Upper lobe of right lung (tissue), 1 donor: ENCODE measurements at regions not wholly inside any gene's neighbourhood (a gene's known extent, or its start where the extent isn't known, plus 50 kb on each side); places are given as distances from the start of the nearest gene placed in this dataset.

Source experiments
- ATAC-seq: fragments of 200-7000 bp; cut with Tn5 transposase; one replicate; pipeline ENCODE4 v1.9.1; 2020; ENCODE audit warnings: mild to moderate bottlenecking, moderate library complexity
- DNase-seq: peaks from one replicate; pipeline ENCODE4 v3.0.0-alpha.2; 2020
- H3K27ac ChIP-seq: fragments of 200-600 bp; one replicate; pipeline ENCODE4 v1.8.0; 2022
- H3K27me3 ChIP-seq: fragments of 200-600 bp; one replicate; pipeline ENCODE4 v1.8.0; 2022; ENCODE audit warnings: mild to moderate bottlenecking
- H3K36me3 ChIP-seq: fragments of 200-600 bp; one replicate; pipeline ENCODE4 v1.8.0; 2022
- H3K4me1 ChIP-seq: fragments of 200-600 bp; one replicate; pipeline ENCODE4 v1.8.0; 2022
- H3K4me3 ChIP-seq: fragments of 200-600 bp; one replicate; pipeline ENCODE4 v1.8.0; 2022; ENCODE audit warnings: mild to moderate bottlenecking
- H3K9me3 ChIP-seq: fragments of 200-600 bp; one replicate; pipeline ENCODE4 v1.8.0; 2022
- intact Hi-C: fragments of 100-400 bp; cut with DNase I; formaldehyde crosslinking; loops from one replicate; pipeline ENCODE4 v1.11.0; 2022
- TF ChIP-seq, protein P1 (sequence below): fragments of 200-600 bp; IDR thresholded peaks from one replicate; pipeline ENCODE4 v1.8.0; 2022; ENCODE audit warnings: antibody characterized with exemption
- donor health status: DM: no; HTN: yes; CAD: no; lungs with severe emphysema.

DNA sequence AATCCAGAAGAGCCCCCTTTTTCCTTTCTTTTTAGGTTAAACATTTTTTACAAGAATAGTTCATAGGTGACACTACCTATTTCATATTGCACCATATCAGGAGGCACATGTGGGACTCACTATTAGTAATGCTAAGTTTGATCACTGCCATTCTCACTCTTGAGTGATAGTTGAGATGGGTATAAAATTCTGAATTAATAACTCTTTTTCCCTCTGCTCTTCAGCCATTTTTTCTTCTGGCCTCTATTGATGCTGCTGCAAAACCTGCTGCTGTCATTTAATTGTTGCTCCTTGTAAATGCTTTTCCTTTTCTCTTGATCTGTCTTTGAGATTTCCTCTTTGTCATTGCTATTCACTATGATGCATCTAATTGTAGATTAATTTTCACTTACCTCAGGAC is 482.0 kb downstream of the MID1IP1 start:
- no peaks in the 10 kb centered on the region for H3K36me3 ChIP-seq
- H3K27me3 ChIP-seq = no peaks in the 10 kb centered on the region
- no peak for DNase-seq
- peaks cover 3% of the 10 kb centered on the region for H3K9me3 ChIP-seq
- no peak overlapping the region for H3K4me3 ChIP-seq
- no peak overlapping the region for H3K27ac ChIP-seq
- intact Hi-C loops = no loop called here
- H3K4me1 ChIP-seq = no peaks in the 10 kb centered on the region
- no peak for ATAC-seq
- TF ChIP-seq, protein P1, sequence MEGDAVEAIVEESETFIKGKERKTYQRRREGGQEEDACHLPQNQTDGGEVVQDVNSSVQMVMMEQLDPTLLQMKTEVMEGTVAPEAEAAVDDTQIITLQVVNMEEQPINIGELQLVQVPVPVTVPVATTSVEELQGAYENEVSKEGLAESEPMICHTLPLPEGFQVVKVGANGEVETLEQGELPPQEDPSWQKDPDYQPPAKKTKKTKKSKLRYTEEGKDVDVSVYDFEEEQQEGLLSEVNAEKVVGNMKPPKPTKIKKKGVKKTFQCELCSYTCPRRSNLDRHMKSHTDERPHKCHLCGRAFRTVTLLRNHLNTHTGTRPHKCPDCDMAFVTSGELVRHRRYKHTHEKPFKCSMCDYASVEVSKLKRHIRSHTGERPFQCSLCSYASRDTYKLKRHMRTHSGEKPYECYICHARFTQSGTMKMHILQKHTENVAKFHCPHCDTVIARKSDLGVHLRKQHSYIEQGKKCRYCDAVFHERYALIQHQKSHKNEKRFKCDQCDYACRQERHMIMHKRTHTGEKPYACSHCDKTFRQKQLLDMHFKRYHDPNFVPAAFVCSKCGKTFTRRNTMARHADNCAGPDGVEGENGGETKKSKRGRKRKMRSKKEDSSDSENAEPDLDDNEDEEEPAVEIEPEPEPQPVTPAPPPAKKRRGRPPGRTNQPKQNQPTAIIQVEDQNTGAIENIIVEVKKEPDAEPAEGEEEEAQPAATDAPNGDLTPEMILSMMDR = no peak

DNA sequence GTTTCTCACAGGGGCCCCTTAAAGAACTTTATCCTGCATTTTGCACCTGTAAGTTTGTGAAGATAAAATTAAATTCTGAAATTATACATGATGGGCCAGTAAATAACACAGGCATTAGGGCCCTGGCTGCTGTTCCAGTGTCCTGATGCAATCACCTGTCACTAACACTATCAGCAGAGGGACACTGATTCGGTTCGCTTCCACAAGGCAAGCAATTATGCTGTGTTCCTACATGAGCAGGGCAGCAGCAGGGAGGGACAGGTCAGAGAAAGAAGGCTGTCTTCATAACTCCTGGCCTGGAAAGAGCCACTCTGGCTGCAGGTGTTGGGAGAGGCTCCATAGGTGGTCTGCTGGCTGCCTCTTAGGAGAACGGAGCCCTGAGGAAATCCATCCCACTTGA is 487.3 kb downstream of the MID1IP1 start:
- no peaks in the 10 kb centered on the region for H3K36me3 ChIP-seq
- H3K27ac ChIP-seq = no peak overlapping the region
- intact Hi-C loops = no loop called here
- H3K9me3 ChIP-seq = no peaks in the 10 kb centered on the region
- no peak for ATAC-seq
- no peaks in the 10 kb centered on the region for H3K27me3 ChIP-seq
- TF ChIP-seq, protein P1 = no peak
- H3K4me3 ChIP-seq = no peak overlapping the region
- no peak for DNase-seq
- no peaks in the 10 kb centered on the region for H3K4me1 ChIP-seq

DNA sequence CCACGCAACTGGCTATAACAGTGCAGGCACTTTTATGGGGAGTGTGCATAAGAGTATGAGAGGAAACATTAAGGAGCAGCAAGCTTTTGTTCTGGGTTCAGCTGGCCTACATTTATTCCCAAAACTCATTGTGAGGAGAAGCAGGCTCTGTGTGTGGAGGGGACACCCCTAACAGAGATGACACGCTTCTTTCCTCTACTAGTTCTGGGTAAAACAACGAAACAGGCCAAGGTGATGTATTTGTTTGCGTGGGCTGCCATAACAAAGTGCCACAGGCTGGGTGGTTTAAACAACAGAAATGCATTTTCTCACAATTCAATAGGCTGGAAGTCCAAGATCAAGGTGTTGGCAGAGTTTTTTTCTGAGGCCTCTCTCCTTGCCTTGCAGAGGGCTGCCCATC is 488.6 kb downstream of the MID1IP1 start:
- Histone ChIP-seq H3K27me3 (no peaks in the 10 kb centered on the region), H3K4me3 (no peak overlapping the region), H3K36me3 (no peaks in the 10 kb centered on the region), H3K27ac (no peak overlapping the region), H3K4me1 (no peaks in the 10 kb centered on the region), H3K9me3 (no peaks in the 10 kb centered on the region)
- ATAC-seq (no peak), DNase-seq (no peak)
- TF ChIP-seq, protein P1 = no peak
- intact Hi-C loops = no loop called here

DNA sequence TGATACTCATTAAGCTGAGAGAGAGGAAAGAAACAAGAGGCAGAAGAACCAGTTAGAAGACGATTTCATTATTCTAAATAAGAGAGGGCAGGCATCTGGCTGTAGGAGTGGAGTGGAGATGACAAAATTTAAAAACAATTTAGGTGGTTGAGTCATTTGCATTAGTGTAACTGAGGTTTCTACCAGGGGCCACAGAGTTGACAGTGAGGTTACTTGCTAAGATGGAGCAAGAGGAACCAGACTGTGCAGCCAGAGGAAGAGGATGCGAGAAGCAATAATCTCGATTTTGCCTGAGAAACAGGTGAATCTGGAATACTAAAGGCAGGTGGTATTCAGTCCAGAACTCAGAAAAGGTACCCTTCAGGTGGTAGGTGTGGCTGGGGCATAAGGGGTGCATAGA is 491.9 kb downstream of the MID1IP1 start:
- H3K4me1 ChIP-seq = no peaks in the 10 kb centered on the region
- DNase-seq (no peak), ATAC-seq (no peak)
- no peak overlapping the region for H3K4me3 ChIP-seq
- intact Hi-C loops = no loop called here
- TF ChIP-seq, protein P1 = no peak
- no peaks in the 10 kb centered on the region for H3K27me3 ChIP-seq
- H3K9me3 ChIP-seq = no peaks in the 10 kb centered on the region
- no peak overlapping the region for H3K27ac ChIP-seq
- no peaks in the 10 kb centered on the region for H3K36me3 ChIP-seq

DNA sequence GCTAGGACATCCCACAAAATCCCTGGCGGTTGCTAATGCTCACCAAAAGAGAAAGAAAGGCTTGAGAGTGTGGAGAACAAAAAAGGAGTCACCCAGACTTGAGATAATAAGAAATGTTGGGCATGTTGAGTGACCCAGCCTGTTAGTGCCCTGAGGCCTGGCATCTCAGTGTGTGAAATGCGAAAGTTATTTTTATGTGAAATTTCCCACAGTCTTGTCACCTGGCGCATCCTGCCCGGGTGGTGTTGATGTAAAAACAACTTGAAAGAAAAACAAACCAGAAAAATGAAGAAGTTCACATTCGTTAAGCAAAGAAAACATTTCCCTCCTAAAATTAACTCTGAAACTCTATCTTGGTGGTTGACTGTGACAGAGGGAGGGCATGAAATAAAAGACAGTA is 495.2 kb downstream of the MID1IP1 start:
- H3K9me3 ChIP-seq = no peaks in the 10 kb centered on the region
- intact Hi-C loops = no loop called here
- no peaks in the 10 kb centered on the region for H3K27me3 ChIP-seq
- H3K36me3 ChIP-seq = no peaks in the 10 kb centered on the region
- ATAC-seq = no peak
- no peak for DNase-seq
- H3K4me3 ChIP-seq = no peak overlapping the region
- H3K4me1 ChIP-seq = no peaks in the 10 kb centered on the region
- H3K27ac ChIP-seq = no peak overlapping the region
- TF ChIP-seq, protein P1 = no peak

DNA sequence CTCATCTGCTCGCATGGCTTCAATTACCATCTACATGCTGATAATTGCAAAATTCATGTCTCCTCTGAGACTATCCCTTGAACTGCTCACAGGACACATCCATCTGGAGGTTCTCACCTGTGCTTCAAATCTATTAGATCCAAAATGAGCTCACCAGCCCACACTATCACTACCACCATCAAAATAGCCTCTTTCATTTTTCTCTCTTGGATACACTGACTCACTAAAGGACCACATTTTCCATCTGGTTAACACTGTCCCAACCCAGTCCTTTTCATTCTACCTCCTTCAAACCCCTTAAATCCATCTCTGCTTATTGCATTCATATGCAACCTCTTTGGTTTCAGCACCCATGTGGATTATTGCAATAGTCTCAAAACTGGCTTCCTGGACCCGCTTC is 497.6 kb downstream of the MID1IP1 start:
- ATAC-seq (no peak), DNase-seq (no peak)
- H3K4me1 ChIP-seq = no peaks in the 10 kb centered on the region
- H3K27ac ChIP-seq = no peak overlapping the region
- no peaks in the 10 kb centered on the region for H3K36me3 ChIP-seq
- no peaks in the 10 kb centered on the region for H3K9me3 ChIP-seq
- H3K4me3 ChIP-seq = no peak overlapping the region
- intact Hi-C loops = no loop called here
- TF ChIP-seq, protein P1 = no peak
- no peaks in the 10 kb centered on the region for H3K27me3 ChIP-seq
